NCI-H226 (cell line): ENCODE measurements at regions not wholly inside any gene's neighbourhood (a gene's known extent, or its start where the extent isn't known, plus 50 kb on each side); places are given as distances from the start of the nearest gene placed in this dataset.
A peak's percentile ranks its signal among the peaks of the same experiment; 100 is the strongest.

Experiments used
- DNase-seq: peaks from one replicate; pipeline ENCODE4 v3.0.0-alpha.2; 2015

DNA sequence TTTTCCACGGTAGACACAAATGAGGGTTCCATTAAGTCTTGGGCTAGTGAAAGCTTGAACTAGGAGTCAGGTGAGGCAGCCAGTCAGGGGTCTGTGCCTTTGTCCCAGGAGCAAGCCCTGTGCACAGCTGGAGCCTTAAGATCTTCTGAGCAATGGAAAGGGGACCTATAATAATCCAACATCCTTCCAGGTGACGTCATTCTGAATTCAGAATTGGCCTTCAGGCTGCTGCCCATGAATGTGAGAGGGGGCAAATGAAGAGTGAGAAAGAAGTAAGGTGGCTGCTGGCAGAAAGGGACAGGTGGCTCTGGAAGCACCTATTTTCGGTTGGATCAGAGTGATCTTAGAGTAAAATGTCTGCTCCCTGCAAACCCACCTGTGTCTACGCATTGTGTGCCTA lies 488.1 kb upstream of the CDH5 start:
- DNase-seq: no peak

DNA sequence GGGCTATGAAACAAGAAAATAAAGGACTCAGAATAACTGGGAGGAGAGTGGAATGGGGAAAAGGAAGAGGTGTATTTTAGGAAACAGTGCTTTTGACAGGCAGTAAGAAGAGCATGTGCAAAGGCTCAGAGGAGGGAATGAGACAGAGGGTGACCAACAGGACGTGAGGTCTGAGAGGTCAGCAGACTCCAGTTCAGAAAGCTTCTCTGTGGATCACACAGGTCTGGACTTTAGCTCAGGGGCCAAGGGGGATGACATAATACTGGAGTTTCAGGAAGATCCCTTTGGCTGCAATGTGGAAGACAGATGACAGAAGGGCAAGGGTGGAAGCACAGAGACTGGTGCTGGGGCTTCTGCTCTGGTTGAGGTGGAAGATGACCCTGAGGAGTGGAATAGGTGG lies 489.9 kb upstream of the CDH5 start:
- no peak for DNase-seq

DNA sequence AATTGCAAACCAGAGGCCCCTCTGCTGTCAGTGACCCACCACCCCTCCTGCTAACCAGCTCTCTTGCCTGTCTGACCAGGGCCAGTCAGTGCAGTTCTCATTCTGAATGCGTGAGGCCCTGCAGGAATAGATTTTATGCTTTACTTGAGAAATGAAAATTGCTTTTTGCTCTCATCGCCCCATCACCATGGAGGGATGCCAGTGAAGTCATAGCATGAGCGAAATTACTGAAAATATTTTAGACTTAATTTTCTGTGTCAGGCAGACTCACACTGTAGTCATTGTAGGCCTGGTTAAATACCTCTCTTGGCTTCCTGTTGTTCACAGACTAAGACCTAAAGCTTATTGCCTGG lies 490.5 kb upstream of the CDH5 start:
- peak; percentile 33 for DNase-seq

DNA sequence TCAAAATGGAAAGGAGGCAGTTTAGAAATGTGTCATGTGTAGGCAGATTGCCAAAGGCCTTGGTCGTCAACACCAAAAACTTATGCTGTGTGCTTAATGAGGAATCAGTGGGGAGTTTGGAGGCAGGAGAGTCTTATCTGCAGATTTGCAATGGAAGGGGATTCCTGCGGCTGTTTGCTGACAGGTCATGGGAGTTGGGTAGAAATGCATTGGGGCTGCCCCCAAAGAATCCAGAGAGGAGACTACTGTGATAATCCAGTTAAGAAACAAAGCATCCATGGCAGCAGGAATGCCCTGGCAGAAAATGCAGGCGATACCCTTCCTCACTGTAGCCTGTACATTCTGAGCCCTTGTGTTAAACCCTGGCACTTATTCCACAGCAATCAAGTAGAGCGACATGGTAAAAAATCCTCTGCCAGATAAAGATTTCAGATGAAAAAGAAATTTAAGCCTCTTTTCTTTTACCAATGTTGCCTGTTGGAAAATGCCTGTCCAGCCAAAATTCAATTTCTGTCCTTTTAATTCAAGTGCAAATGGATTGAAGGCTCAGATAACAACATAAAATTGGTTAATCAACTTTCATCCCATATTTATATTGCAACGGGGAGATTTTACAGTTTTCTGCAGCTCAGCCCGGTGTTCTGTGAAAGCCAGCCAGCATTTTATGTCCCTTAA lies 491.0 kb upstream of the CDH5 start:
- peak; percentile 62 for DNase-seq

DNA sequence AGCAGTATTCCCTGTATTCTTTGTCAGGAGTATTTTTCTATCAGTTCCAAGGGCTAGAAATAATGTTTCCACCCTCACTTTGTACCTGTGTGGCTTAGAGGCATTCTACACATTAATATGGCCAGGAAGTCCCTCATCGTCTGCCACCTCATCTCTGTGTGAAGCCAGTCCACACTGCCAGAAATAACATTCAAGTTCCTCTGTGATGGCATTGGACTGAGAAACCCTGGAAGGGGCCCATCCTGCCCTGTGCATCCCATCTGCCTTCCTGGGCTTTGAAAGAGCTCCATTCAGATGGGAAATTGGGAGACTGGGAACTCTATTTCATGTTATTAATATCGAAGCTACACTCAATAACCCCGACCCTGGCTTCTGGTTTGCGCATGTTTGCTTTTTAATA lies 497.2 kb upstream of the CDH5 start:
- no peak for DNase-seq

DNA sequence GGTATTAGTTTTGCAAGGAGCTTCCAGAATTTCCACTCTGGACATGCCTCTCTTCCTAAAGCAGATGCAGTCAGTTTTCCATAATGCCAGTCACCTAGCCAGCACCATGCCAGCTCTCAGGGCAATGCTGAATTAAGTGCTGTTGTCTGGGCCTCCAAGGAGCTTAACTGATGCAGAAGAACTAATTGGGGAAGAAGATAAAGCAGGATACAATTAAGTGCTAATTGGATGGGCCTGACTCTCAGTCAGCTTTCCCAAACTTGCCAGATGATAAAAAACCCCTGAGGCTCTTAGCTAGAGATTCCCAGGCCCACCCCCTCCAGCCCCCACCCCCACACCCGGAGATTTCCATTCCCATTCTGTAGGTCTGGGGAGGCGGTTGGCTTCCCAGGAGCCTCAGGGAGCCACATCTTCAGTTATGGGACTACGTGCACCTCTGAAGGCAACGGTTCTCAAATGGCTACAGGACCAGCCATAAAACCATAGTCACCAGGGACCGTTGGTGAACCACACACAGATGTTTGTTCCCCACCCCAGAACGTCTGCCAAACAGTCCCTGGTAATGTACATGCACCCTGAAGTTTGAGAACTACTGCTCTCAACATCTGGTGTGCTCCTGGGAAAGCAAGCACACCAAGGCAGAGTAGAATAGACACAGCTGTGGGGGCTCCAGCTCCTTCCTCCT lies 499.1 kb upstream of the CDH5 start:
- DNase-seq: no peak

DNA sequence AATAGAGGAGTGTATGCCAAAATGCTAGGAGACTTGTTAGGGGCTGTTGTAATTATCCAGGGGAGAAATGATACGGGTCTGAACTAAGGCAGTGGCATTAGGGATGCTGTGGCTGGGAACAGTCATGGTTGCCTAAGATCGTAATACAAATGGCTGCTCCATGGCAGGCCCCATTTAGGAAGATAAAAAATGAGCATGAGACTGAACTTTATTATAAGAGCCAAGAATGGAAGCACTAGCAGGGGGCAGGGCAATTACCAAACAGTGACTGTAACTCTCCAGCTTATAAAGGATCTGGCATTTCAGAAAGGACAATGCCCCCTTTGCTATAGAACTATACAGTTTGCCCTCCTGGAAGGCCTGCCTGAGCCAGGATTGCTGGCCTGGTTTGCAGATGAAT lies 503.3 kb upstream of the CDH5 start:
- no peak for DNase-seq

DNA sequence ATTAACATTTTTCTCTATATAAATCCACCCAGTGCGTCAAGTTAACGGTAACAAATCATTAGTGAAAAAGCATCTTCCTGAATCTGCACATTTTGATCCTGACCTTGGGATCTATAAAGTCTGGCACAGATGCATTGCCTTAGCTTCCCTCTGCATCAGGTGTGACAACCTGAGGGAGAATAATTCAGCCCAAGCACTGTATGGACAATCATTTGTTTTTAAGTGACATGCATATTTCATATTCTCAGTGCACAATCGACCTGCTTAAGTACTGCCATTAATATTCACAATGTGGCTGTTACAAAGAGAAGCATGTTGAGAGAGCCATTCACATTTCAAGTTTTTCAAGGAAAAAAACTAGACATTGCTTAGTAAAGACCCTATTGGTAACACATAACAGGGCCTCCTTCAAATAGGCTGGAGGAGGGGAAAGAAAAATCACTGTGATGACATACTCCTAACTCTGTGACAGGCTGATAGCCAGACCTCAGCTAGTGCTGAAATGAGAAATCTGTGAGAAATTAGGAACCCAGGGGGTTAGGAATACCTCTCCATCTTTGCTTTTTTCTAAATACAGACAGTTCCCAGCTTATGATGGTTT lies 505.3 kb upstream of the CDH5 start:
- DNase-seq: no peak

DNA sequence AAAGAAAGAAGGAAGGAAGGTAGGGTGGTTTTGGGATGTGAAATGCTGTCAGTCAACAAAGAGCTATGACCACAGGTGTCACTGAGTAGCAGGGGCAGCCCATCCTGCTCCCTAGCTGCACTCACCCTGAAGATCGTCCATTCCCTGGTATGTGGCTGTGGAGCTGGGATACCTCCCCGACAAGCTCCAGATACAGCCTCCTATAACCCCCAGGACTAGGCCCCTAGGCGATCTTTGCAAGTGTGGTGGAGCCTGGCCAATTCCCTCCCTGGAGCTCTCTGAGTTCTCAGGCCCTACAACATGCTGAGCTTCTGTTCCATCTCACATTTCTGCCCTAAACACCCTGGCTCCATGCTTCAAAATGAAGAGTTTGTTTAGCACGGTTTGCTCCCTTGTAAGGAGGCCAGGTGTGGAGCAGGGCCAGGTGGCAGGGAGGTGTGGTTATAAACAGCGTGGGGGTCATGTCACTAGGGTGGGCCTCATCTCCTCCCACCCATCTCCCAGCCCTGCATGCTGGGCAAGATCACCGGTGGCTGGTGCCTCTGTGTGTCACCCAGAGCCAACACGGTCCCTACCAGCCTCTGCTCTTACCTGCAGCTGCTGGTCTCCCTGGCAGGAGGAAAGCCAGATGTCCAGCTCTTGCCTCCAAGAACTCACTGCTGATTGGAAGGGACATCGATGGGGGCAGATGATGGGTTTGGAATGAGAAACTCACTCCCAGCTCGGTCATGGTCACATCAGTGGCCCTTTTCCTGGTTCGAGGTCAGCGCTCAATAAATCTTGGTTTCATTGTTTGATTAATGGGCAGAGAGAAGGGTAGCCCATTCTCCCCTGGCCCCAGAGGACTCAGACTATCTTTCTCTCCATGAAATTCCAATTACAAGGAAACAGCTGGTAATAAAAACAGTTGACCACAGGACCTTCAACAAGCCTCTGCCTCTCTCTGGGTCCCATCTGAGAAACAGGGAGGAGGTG lies 511.0 kb upstream of the CDH5 start:
- DNase-seq: no peak

DNA sequence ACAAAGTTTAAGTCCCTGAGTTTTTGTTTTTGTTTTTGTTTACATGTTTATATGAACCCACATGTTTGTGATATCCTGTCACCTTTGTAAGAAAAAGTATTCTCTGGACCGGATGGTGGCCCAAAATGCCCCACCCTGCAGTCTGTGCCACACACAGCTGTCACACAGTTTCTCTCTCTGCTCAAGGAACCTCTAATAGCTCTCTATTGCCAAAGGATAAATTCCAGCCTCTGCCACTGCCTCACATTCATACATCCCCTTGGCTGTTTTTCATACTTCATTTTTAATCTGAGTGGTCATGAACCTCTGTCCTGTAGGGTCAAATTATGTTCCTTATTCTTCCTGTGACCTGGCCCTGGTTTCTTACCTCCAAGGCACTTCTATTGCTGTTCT lies 520.3 kb upstream of the CDH5 start:
- no peak for DNase-seq

DNA sequence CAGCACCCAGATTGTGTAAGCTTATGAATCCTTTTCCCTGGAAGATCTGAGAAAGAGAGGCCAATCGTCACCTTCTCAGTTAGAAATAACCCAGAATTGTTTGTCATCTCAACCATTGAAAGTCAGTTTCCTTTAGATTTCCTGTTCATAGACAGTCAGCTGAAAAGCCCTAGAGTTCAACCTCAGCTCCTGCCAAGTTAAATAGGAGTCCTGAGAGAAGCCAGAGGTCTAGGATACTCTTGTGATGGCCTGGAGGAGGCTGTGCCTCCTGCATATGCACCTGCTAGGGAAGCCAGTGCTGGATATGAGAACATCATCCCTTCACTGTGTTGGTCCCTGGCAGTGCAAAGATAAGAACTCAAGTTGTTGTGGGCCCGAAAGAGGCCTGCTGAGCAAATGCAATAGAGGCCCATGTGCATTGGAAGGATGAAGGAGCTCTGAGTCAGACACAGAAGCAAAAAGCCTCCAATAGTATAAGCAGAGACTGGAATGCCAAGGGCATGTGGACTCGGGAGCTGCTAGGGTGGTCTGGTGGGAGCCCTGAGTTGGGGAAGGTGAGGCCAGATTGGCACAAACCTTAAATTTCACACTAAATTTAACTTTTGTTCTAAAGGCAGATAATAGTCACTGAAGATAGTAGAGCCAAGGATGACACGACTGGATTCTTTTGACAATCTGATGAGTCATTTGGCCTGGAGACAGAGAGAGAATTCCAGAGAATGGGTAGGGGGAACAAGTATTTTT lies 520.9 kb upstream of the CDH5 start:
- peak; percentile 35 for DNase-seq

DNA sequence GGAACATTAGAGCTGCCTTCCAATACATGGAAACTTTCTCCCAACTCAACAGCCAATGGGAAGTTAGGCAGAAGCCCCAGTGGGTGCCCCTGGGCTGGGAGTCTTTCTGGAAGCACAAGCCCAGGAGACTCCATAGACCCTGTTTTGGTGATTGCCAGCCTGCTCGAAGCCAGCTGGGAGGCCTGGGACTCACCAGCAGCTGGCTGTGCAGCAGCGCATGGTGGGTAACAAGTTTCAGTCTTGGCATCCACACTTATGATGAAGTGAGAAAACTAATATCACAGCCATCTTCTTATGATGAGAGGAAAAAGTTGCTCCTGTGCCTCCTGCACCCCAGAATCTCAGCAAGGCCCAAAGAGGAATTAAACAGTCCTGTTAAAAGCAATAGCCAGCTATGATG lies 522.5 kb upstream of the CDH5 start:
- no peak for DNase-seq

DNA sequence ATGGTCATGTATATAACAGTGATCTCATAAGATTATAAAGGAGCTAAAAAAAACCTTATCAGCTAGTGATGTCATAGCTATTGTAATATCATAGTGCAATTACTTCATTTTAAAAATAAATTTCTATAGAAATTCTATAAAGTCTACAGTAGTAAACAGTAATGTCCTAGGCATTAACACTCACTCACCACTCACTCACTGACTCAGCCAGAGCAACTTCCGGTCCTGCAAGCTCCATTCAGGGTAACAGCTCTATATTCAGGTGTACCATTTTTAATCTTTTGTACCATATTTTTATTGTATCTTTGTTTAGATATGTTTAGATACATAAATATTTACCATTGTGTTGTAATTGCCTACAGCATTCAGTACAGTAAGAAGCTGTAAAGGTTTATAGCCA lies 524.4 kb upstream of the CDH5 start:
- peak; percentile 19 for DNase-seq

DNA sequence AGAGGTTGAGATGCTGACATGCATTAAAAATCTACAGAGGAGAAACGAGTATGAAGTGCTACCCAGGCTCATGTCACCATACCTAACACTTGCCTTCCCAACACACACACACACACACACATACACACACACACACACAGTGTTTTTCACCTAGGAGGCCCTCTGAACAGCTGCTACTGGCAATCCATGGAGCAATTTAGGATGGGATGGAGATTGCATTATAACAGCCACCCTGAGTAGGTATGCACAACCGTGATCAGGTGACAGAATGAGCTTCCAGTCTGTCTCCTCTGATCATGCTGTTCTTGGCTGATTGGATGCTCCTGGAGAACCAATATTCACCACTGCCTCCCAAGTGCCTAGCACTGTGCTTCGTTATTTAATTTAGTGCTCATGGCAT lies 528.5 kb upstream of the CDH5 start:
- DNase-seq: no peak

DNA sequence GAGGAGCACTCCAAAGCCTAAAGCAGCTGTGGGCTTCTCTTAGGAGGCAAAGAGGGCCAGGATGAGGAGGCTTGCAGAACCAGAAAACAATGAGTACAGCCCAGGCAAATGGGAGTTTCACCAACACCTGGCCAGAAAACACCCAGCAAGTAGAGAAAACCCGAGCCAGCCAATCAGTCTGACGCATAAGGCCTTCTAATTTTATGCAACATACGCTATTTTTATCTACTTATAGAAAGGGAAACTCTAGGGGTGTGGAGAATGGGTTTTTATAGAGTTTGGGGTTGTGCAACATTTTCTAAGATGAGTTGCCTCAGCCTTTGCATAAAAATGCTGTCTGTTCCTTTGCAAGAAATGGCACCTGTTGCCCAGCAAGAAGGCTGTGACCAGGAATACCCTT lies 529.0 kb upstream of the CDH5 start:
- no peak for DNase-seq

DNA sequence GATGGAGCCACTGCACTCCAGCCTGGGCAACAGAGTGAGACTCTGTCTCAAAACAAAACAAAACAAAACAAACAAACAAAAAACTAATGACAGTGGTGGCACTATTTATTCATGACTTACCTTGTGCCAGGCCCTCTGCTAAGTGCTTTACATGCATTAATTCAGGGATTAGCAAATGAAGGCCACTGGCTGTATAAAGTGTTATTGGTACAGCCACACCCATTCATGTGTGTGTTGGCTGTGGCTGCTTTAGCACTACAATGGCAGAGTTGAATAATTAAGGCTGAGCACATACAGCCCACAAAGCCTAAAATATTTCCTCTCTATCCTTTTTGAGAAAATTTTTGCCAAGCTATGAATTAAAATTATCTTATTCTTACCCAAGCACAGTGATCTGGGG lies 531.8 kb upstream of the CDH5 start:
- no peak for DNase-seq

DNA sequence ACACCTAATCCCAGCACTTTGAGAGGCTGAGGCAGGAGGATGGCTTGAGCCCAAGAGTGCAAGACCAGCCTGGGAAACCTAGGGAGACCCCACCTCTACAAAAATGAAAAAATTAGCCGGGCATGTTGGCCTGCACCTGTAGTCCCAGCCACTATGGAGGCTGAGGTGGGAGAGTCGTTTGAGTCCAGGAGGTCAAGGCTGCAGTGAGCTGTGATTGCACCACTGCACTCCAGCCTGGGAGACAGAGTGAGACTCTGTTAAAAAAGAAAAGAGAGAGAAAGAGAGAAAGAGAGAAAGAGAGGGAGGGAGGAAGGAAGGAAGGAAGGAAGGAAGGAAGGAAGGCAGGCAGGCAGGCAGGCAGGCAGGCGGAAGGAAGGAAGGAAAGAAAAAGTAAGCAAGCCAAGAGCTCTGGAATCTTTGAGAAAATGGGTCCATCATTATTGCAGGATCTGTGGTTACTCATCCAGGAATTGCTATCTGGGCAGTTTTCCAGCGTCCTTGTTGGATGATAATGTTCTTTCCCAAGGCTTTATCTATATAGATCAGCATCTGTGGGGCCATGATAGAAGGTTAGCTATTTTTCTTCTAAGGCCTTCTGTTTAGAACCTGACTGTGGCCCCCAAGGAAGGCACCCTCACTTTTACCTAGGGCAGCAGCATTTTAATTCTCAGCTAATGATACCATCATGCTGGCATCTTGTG lies 533.2 kb upstream of the CDH5 start:
- DNase-seq: peak; percentile 80

DNA sequence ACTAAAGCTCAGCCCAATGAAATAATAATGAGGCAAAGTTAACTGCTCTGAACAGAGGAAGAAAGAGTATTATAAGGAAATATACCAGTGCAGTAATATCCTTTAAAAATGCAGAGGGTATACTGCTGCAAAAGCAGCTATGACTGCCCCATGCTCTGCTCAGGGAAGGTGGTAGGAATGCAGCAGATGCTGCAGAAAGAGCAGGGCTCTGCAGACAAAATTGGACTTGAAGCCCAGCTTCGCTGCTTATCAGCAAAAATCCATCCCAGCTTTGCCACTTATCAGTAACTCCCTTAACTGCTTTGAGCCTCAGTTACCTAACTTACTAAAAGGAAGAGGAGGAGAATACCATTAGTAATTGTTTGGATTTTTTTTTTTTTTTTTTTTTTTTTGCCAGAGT lies 533.8 kb upstream of the CDH5 start:
- DNase-seq: peak; percentile 56

DNA sequence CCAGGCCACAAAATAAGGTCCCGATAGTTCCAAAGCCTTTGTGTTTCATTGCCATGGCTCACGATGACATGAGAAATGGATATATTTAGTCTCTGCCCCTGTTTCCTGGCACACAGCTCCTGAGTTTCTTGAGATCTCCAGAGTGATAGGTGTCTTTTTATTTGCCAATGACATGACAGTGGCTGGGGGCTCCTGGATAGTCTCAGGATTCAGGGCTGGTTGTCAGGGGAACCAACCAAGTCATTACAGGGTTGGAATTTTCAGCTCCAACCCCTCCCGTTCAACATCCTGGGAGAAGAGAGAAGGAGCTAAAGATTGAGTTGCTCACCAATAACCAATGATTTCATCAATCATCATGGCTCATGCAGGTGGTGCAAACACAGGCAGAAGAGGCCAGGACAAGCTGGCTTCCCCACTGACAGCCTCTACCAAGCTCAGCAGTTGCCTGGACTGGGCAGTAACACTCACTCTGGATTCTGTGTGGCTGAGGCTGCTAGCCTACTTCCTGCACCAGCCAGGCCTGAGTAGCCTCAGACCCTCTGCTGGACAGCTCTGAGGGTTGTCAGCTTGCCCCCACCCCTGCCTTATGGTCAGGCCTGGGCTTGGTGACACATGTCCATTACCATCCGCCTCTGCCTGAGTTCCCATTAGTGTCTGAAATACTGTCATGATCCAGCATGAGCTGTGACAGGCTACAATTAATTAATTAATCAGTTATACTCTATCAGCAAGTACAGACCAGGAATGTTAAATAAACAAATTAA lies 534.4 kb upstream of the CDH5 start:
- no peak for DNase-seq

DNA sequence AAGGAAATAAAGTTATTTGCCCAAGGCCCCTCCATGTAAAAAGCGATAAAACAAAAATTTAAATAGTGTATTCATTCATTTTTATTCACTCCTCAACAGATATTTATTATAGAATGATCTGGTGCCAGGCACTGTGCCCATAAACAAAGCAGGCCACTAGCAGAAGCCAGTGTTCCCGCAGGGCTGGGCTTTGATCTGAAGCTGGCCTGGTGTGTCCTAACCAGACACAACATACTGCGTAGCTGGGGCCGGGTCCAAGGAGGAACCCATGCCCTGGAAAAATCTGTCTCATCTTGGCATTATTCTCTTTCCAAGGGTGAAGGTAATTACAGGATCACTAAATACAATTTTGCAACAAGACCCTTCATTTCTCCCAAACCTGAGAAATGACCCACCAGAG lies 537.4 kb upstream of the CDH5 start:
- DNase-seq: no peak

DNA sequence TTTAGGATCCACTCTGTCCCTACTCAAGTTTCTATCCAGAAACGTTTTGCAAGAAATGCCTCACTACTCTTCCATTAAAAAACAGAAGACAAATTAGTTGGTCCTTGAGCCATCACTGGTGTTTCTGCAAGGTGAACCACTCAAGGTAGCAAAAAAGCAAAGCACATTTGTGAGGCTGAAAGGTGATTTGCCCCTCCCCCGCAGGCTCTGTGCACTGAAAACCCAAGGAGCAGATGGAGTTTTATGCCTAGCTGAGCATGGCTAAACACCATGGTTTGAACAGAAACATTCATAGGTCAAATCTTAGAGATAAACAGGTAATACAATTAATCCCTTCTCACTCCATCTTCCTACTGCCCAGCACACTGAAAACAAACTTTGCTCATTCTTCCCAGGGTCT lies 538.2 kb upstream of the CDH5 start:
- no peak for DNase-seq
